ENCODE measurements at regions not wholly inside any gene's neighbourhood (a gene's known extent, or its start where the extent isn't known, plus 50 kb on each side); places are given as distances from the start of the nearest gene placed in this dataset.

DNA sequence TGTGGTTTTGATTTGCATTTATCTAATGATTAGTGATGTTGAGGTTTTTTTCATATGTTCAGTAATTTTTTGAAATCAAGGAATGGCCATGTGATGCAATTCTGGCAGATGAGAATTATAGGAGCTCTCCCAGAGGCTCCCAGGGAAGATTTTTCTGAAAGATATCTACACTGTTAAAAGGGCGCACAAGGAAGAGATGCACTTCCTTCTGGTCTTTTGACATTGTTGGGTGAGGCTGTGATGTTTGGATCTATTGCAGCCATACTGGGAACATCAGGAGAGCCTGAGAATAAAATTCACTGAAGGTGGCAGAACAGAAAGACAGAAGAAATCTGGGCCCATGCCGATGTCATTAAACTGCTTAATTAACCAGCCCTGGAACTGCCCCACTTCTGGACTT lies 108.5 kb downstream of the DDX1 start:
- no peak overlapping the region for H3K9ac ChIP-seq (ENCODE audit: insufficient read depth, low read length)
- H4K20me1 ChIP-seq (ENCODE audit: control insufficient read depth, extremely low read depth, insufficient read depth, low read length): no peaks in the 10 kb centered on the region
- DNase-seq (ENCODE audit: low read depth in 2 of 2): no peak
- no peaks in the 10 kb centered on the region for H3K36me3 ChIP-seq (ENCODE audit: control insufficient read depth, insufficient read depth, low read length)
- no peaks in the 10 kb centered on the region for H3K9me3 ChIP-seq (ENCODE audit: control insufficient read depth, insufficient read depth, low read depth, low read length)
- no peaks in the 10 kb centered on the region for H3K27me3 ChIP-seq (ENCODE audit: control insufficient read depth, insufficient read depth, low read length)
- H3K4me1 ChIP-seq (ENCODE audit: control insufficient read depth, extremely low read depth, insufficient read depth, low read length): no peaks in the 10 kb centered on the region
- H3K4me2 ChIP-seq (ENCODE audit: extremely low read depth, insufficient read depth, low read length): no peak overlapping the region
- no peak overlapping the region for H3K4me3 ChIP-seq (replicated peaks in 1 of 4; ENCODE audit: control extremely low read depth in 1 of 4, insufficient read depth in 1 of 4, low read depth in 3 of 4, low read length in 4 of 4)
- H3K27ac ChIP-seq (ENCODE audit: insufficient read depth, low read length): no peak overlapping the region
- H2AFZ ChIP-seq (ENCODE audit: low read length): no peak overlapping the region
- no peak for TF ChIP-seq EZH2 (IDR thresholded peaks at IDR 0.05; ENCODE audit: low read length, missing control alignments)
- TF ChIP-seq, protein P1, sequence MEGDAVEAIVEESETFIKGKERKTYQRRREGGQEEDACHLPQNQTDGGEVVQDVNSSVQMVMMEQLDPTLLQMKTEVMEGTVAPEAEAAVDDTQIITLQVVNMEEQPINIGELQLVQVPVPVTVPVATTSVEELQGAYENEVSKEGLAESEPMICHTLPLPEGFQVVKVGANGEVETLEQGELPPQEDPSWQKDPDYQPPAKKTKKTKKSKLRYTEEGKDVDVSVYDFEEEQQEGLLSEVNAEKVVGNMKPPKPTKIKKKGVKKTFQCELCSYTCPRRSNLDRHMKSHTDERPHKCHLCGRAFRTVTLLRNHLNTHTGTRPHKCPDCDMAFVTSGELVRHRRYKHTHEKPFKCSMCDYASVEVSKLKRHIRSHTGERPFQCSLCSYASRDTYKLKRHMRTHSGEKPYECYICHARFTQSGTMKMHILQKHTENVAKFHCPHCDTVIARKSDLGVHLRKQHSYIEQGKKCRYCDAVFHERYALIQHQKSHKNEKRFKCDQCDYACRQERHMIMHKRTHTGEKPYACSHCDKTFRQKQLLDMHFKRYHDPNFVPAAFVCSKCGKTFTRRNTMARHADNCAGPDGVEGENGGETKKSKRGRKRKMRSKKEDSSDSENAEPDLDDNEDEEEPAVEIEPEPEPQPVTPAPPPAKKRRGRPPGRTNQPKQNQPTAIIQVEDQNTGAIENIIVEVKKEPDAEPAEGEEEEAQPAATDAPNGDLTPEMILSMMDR (conservative IDR thresholded peaks at IDR 0.05 in 1 of 2, IDR thresholded peaks at IDR 0.05 in 1 of 2; ENCODE audit: low read depth in 1 of 2, low read length in 2 of 2): no peak
- no peaks in the 10 kb centered on the region for H3K79me2 ChIP-seq (ENCODE audit: control insufficient read depth, insufficient read depth, low read length)

DNA sequence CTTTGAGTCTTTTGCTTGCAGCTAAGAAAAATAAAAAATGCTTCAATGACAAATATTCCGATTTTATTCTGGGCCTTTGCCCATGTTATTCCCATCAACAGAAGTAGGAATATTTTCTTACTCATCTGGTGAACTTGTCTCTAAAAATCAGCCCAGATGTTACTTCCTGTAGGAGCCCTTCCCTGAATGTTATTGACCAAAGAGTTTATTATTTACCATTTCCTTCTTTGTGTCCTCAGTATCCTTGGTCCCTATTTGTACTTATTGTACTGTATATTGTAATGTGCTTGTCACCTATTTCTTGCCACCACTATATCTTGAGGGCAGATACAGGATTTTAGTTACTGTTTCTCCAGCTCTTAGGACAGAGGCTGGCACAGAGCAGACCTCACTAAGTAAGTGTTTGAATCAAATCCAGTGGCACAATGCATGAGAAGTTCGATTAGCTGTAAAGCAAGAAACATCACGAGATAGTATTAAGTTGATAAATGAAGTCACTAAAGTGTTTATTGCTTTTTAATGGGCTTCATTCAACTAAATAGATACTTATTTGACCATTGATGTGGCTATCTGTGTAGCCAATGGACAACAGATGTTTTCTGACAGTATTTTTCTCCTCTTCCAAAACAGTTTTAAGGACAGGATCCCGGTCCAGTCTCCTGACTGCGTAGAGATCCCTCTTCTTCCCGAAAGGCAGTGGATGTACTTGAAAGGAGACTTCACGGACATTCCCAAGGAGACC lies 109.1 kb downstream of the DDX1 start:
- H3K9ac ChIP-seq (ENCODE audit: insufficient read depth, low read length): no peak overlapping the region
- no peaks in the 10 kb centered on the region for H3K4me1 ChIP-seq (ENCODE audit: control insufficient read depth, extremely low read depth, insufficient read depth, low read length)
- H3K79me2 ChIP-seq (ENCODE audit: control insufficient read depth, insufficient read depth, low read length): no peaks in the 10 kb centered on the region
- H2AFZ ChIP-seq (ENCODE audit: low read length): no peak overlapping the region
- no peaks in the 10 kb centered on the region for H4K20me1 ChIP-seq (ENCODE audit: control insufficient read depth, extremely low read depth, insufficient read depth, low read length)
- no peaks in the 10 kb centered on the region for H3K9me3 ChIP-seq (ENCODE audit: control insufficient read depth, insufficient read depth, low read depth, low read length)
- no peaks in the 10 kb centered on the region for H3K36me3 ChIP-seq (ENCODE audit: control insufficient read depth, insufficient read depth, low read length)
- H3K27ac ChIP-seq (ENCODE audit: insufficient read depth, low read length): no peak overlapping the region
- H3K4me3 ChIP-seq (replicated peaks in 1 of 4; ENCODE audit: control extremely low read depth in 1 of 4, insufficient read depth in 1 of 4, low read depth in 3 of 4, low read length in 4 of 4): no peak overlapping the region
- no peak overlapping the region for H3K4me2 ChIP-seq (ENCODE audit: extremely low read depth, insufficient read depth, low read length)
- DNase-seq (ENCODE audit: low read depth in 2 of 2): no peak
- H3K27me3 ChIP-seq (ENCODE audit: control insufficient read depth, insufficient read depth, low read length): no peaks in the 10 kb centered on the region
- no peak for TF ChIP-seq EZH2 (IDR thresholded peaks at IDR 0.05; ENCODE audit: low read length, missing control alignments)
- TF ChIP-seq, protein P1 (conservative IDR thresholded peaks at IDR 0.05 in 1 of 2, IDR thresholded peaks at IDR 0.05 in 1 of 2; ENCODE audit: low read depth in 1 of 2, low read length in 2 of 2): no peak

DNA sequence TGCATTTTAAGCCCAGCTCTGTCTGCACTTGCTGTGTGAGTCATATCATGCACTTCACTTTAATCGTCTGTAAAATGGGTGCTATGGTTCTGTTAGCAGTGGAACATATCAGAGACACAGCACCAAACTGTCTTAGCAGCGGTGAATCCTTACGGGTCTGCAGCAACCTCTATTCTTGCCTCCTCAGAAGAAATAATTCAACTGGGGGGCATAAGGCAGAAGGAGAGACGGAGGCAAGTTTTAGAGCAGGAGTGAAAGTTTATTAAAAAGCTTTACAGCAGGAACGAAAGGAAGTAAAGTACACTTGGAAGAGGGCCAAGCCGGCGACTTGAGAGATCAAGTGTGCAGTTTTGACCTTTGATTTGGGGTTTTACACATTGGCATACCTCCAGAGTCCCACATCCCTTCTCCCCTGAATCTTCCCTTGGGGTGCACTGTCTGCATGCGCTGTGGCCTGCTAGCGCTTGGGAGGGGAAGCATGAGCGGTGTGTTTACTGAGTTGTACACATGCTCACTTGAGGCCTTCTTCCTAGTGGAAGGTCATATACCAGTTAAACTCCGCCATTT lies 109.8 kb downstream of the DDX1 start:
- H3K9ac ChIP-seq (ENCODE audit: insufficient read depth, low read length): no peak overlapping the region
- H3K4me3 ChIP-seq (replicated peaks in 1 of 4; ENCODE audit: control extremely low read depth in 1 of 4, insufficient read depth in 1 of 4, low read depth in 3 of 4, low read length in 4 of 4): no peak overlapping the region
- no peaks in the 10 kb centered on the region for H3K79me2 ChIP-seq (ENCODE audit: control insufficient read depth, insufficient read depth, low read length)
- H3K36me3 ChIP-seq (ENCODE audit: control insufficient read depth, insufficient read depth, low read length): no peaks in the 10 kb centered on the region
- no peak for DNase-seq (ENCODE audit: low read depth in 2 of 2)
- no peaks in the 10 kb centered on the region for H3K27me3 ChIP-seq (ENCODE audit: control insufficient read depth, insufficient read depth, low read length)
- no peaks in the 10 kb centered on the region for H3K9me3 ChIP-seq (ENCODE audit: control insufficient read depth, insufficient read depth, low read depth, low read length)
- H3K4me1 ChIP-seq (ENCODE audit: control insufficient read depth, extremely low read depth, insufficient read depth, low read length): no peaks in the 10 kb centered on the region
- H4K20me1 ChIP-seq (ENCODE audit: control insufficient read depth, extremely low read depth, insufficient read depth, low read length): no peaks in the 10 kb centered on the region
- H2AFZ ChIP-seq (ENCODE audit: low read length): no peak overlapping the region
- H3K4me2 ChIP-seq (ENCODE audit: extremely low read depth, insufficient read depth, low read length): no peak overlapping the region
- no peak overlapping the region for H3K27ac ChIP-seq (ENCODE audit: insufficient read depth, low read length)
- TF ChIP-seq, protein P1 (conservative IDR thresholded peaks at IDR 0.05 in 1 of 2, IDR thresholded peaks at IDR 0.05 in 1 of 2; ENCODE audit: low read depth in 1 of 2, low read length in 2 of 2): no peak
- TF ChIP-seq EZH2 (IDR thresholded peaks at IDR 0.05; ENCODE audit: low read length, missing control alignments): no peak
